ENCODE measurements at regions not wholly inside any gene's neighbourhood (a gene's known extent, or its start where the extent isn't known, plus 50 kb on each side); places are given as distances from the start of the nearest gene placed in this dataset.

DNA sequence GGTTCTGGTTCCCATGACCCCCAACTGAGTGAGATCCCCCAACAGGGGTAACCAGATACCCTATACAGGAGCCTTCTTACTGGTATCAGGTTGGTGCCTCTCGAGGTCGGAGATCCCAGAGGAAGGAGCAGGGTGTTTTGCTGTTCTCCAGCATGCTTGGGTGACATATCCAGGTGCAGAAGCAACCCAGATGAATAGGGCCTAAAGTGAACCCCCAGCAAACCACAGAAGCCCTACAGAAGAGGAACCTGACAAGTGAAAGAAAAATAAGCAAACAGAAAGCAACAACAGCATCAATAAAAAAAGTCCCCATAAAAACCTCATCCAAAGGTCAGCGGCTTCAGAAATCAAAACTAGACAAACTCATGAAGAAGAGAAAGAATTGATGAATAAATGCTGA lies 633.4 kb upstream of the CXADR start:
- DNase-seq (ENCODE audit: low spot score), result no peak
- ChIA-PET POLR2A (ENCODE audit: low non-redundant PET) (no interaction called here), CTCF (no interaction called here)
- no TSS peak for BruUV-seq (replicated peaks)
- no peak overlapping the region for H3K4me3 ChIP-seq (ENCODE audit: low read depth, low read length, poor library complexity, severe bottlenecking)
- no peaks in the 10 kb centered on the region for H3K4me1 ChIP-seq (ENCODE audit: insufficient read depth, low read length, poor library complexity, severe bottlenecking)
- intact Hi-C loops (cut with micrococcal nuclease; ENCODE audit: unreplicated experiment), result no loop called here
- no peak overlapping the region for H3K27ac ChIP-seq (ENCODE audit: low read depth, low read length, poor library complexity, severe bottlenecking)
- H3K27me3 ChIP-seq (replicated peaks; ENCODE audit: insufficient read depth, low read depth, low read length, poor library complexity), result no peaks in the 10 kb centered on the region
- peaks cover 20% of the 10 kb centered on the region for H3K9me3 ChIP-seq (ENCODE audit: low read depth, low read length, poor library complexity, severe bottlenecking)
- no peaks in the 10 kb centered on the region for H3K36me3 ChIP-seq (ENCODE audit: insufficient read depth, low read length, poor library complexity, severe bottlenecking)
- TF ChIP-seq CTCF (conservative IDR thresholded peaks at IDR 0.05; ENCODE audit: low read depth, low read length), result no peak
- TF ChIP-seq EZH2 (IDR thresholded peaks at IDR 0.05; ENCODE audit: borderline replicate concordance, low read depth, low read length, poor library complexity, severe bottlenecking), result no peak

GRCh38 chr21:16891821-16892220 lies 621.0 kb upstream of the CXADR start:
- H3K27ac ChIP-seq (ENCODE audit: low read depth, low read length, poor library complexity, severe bottlenecking), result no peak overlapping the region
- intact Hi-C loops (cut with micrococcal nuclease; ENCODE audit: unreplicated experiment), result no loop called here
- H3K4me3 ChIP-seq (ENCODE audit: low read depth, low read length, poor library complexity, severe bottlenecking), result no peak overlapping the region
- TF ChIP-seq CTCF (conservative IDR thresholded peaks at IDR 0.05; ENCODE audit: low read depth, low read length) (no peak), EZH2 (IDR thresholded peaks at IDR 0.05; ENCODE audit: borderline replicate concordance, low read depth, low read length, poor library complexity, severe bottlenecking) (no peak)
- no peaks in the 10 kb centered on the region for H3K9me3 ChIP-seq (ENCODE audit: low read depth, low read length, poor library complexity, severe bottlenecking)
- ChIA-PET POLR2A (ENCODE audit: low non-redundant PET) (no interaction called here), CTCF (no interaction called here)
- H3K4me1 ChIP-seq (ENCODE audit: insufficient read depth, low read length, poor library complexity, severe bottlenecking), result no peaks in the 10 kb centered on the region
- H3K27me3 ChIP-seq (replicated peaks; ENCODE audit: insufficient read depth, low read depth, low read length, poor library complexity), result no peaks in the 10 kb centered on the region
- BruUV-seq (replicated peaks), result no TSS peak
- H3K36me3 ChIP-seq (ENCODE audit: insufficient read depth, low read length, poor library complexity, severe bottlenecking), result no peaks in the 10 kb centered on the region
- DNase-seq (ENCODE audit: low spot score), result no peak

DNA sequence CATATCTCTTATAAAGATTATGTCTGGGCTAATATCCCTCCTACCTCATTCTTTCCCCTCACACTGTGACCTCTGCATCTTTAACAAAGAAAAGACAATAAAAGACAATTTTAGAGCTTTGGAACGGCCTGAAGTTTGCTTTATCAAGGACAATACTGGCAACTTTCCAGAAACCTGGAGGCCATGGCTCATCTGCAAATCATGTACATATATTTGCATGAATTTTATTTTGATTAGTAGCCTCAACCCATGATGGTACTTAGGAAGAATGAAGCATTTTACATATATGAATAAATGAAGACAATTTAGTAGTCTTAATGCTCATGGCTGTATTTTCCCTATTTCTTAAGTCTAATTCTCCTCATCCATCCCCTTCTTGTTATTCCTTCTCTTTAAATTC lies 612.2 kb upstream of the CXADR start:
- CTCF ChIA-PET, result no interaction called here
- peaks cover 7% of the 10 kb centered on the region for H3K9me3 ChIP-seq (ENCODE audit: low read depth, low read length, poor library complexity, severe bottlenecking)
- no peak overlapping the region for H3K27ac ChIP-seq (ENCODE audit: low read depth, low read length, poor library complexity, severe bottlenecking)
- intact Hi-C loops (cut with micrococcal nuclease; ENCODE audit: unreplicated experiment), result no loop called here
- H3K4me3 ChIP-seq (ENCODE audit: low read depth, low read length, poor library complexity, severe bottlenecking), result no peak overlapping the region
- H3K27me3 ChIP-seq (replicated peaks; ENCODE audit: insufficient read depth, low read depth, low read length, poor library complexity), result no peaks in the 10 kb centered on the region
- H3K4me1 ChIP-seq (ENCODE audit: insufficient read depth, low read length, poor library complexity, severe bottlenecking), result no peaks in the 10 kb centered on the region
- POLR2A ChIA-PET (ENCODE audit: low non-redundant PET), result no interaction called here
- BruUV-seq (replicated peaks), result no TSS peak
- no peaks in the 10 kb centered on the region for H3K36me3 ChIP-seq (ENCODE audit: insufficient read depth, low read length, poor library complexity, severe bottlenecking)
- DNase-seq (ENCODE audit: low spot score), result no peak
- TF ChIP-seq CTCF (conservative IDR thresholded peaks at IDR 0.05; ENCODE audit: low read depth, low read length) (no peak), EZH2 (IDR thresholded peaks at IDR 0.05; ENCODE audit: borderline replicate concordance, low read depth, low read length, poor library complexity, severe bottlenecking) (no peak)

All from A673 (cell line).